ENCODE measurements at regions not wholly inside any gene's neighbourhood (a gene's known extent, or its start where the extent isn't known, plus 50 kb on each side); places are given as distances from the start of the nearest gene placed in this dataset.

DNA sequence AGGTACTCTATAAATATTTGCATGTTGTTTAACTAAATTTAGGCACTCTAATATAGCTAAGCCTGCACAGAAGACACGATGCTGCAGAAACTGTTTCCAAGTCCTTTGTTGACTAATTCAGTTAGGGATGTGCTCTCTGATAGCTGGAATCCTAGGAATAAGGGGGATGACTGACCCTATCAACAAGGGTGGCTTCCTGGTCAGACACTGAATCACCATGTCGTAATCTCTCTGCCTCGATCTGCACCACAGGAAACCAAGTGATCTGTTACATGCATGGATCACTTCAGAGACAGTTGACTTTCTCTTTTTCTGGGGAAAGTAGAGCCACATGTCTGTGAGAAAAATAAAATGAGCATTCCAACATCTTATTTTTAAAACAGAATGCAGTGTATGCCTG, 169.1 kb downstream of the GUCY2F start:
- no peak overlapping the region for H3K27ac ChIP-seq (ENCODE audit: extremely low read depth, low read depth, low read length)
- CTCF ChIA-PET: no interaction called here
- H3K4me1 ChIP-seq (ENCODE audit: control insufficient read depth, insufficient read depth, low read length): no peaks in the 10 kb centered on the region
- H3K9me3 ChIP-seq (ENCODE audit: control insufficient read depth, insufficient read depth, low read depth, low read length): no peaks in the 10 kb centered on the region
- H3K4me3 ChIP-seq (ENCODE audit: low read depth, low read length): no peak overlapping the region
- POLR2A ChIA-PET: no interaction called here
- H3K36me3 ChIP-seq (ENCODE audit: control insufficient read depth in 2 of 2, insufficient read depth in 1 of 2, low read length in 2 of 2): no peaks in the 10 kb centered on the region
- no peak for TF ChIP-seq ZNF394 (tag by site-specific recombination; IDR thresholded peaks at IDR 0.05; ENCODE audit: borderline replicate concordance)
- TF ChIP-seq ZNF341 (tag by site-specific recombination; IDR thresholded peaks at IDR 0.05; ENCODE audit: low read depth): no peak
- TF ChIP-seq KLF9 (tag by site-specific recombination; IDR thresholded peaks at IDR 0.05; ENCODE audit: low read depth): no peak
- no peak for TF ChIP-seq ZSCAN16 (tag by site-specific recombination; IDR thresholded peaks at IDR 0.05)
- no peak for TF ChIP-seq ZNF571 (tag by site-specific recombination; IDR thresholded peaks at IDR 0.05)
- TF ChIP-seq, protein P1, sequence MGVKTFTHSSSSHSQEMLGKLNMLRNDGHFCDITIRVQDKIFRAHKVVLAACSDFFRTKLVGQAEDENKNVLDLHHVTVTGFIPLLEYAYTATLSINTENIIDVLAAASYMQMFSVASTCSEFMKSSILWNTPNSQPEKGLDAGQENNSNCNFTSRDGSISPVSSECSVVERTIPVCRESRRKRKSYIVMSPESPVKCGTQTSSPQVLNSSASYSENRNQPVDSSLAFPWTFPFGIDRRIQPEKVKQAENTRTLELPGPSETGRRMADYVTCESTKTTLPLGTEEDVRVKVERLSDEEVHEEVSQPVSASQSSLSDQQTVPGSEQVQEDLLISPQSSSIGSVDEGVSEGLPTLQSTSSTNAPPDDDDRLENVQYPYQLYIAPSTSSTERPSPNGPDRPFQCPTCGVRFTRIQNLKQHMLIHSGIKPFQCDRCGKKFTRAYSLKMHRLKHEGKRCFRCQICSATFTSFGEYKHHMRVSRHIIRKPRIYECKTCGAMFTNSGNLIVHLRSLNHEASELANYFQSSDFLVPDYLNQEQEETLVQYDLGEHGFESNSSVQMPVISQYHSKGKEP (tag by site-specific recombination; IDR thresholded peaks at IDR 0.05): no peak
- TF ChIP-seq ZFHX2 (tag by site-specific recombination; conservative IDR thresholded peaks at IDR 0.05): no peak
- TF ChIP-seq, protein P2, sequence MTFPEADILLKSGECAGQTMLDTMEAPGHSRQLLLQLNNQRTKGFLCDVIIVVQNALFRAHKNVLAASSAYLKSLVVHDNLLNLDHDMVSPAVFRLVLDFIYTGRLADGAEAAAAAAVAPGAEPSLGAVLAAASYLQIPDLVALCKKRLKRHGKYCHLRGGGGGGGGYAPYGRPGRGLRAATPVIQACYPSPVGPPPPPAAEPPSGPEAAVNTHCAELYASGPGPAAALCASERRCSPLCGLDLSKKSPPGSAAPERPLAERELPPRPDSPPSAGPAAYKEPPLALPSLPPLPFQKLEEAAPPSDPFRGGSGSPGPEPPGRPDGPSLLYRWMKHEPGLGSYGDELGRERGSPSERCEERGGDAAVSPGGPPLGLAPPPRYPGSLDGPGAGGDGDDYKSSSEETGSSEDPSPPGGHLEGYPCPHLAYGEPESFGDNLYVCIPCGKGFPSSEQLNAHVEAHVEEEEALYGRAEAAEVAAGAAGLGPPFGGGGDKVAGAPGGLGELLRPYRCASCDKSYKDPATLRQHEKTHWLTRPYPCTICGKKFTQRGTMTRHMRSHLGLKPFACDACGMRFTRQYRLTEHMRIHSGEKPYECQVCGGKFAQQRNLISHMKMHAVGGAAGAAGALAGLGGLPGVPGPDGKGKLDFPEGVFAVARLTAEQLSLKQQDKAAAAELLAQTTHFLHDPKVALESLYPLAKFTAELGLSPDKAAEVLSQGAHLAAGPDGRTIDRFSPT (tag by site-specific recombination; IDR thresholded peaks at IDR 0.05): no peak
- TF ChIP-seq ZBTB7A (tag by site-specific recombination; IDR thresholded peaks at IDR 0.05; ENCODE audit: low read depth): no peak
- no peak for TF ChIP-seq ZNF677 (tag by site-specific recombination; IDR thresholded peaks at IDR 0.05)
- no peak for TF ChIP-seq ZNF223 (tag by site-specific recombination; IDR thresholded peaks at IDR 0.05)
- TF ChIP-seq ZNF768 (tag by site-specific recombination; IDR thresholded peaks at IDR 0.05): no peak
- no peak for TF ChIP-seq REPIN1 (tag by site-specific recombination; IDR thresholded peaks at IDR 0.05; ENCODE audit: low read depth)
- no peak for TF ChIP-seq ZNF530 (tag by site-specific recombination; IDR thresholded peaks at IDR 0.05; ENCODE audit: low read depth)
- TF ChIP-seq, protein P3, sequence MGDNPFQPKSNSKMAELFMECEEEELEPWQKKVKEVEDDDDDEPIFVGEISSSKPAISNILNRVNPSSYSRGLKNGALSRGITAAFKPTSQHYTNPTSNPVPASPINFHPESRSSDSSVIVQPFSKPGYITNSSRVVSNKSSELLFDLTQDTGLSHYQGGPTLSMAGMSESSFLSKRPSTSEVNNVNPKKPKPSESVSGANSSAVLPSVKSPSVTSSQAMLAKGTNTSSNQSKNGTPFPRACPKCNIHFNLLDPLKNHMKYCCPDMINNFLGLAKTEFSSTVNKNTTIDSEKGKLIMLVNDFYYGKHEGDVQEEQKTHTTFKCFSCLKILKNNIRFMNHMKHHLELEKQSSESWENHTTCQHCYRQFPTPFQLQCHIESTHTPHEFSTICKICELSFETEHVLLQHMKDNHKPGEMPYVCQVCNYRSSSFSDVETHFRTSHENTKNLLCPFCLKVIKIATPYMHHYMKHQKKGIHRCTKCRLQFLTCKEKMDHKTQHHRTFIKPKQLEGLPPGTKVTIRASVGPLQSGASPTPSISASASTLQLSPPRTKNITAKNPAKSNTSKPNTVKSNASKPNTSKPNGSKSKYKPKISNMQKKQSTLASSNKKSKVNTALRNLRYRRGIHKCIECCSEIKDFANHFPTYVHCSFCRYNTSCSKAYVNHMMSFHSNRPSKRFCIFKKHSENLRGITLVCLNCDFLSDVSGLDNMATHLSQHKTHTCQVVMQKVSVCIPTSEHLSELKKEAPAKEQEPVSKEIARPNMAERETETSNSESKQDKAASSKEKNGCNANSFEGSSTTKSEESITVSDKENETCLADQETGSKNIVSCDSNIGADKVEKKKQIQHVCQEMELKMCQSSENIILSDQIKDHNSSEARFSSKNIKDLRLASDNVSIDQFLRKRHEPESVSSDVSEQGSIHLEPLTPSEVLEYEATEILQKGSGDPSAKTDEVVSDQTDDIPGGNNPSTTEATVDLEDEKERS (tag by site-specific recombination; IDR thresholded peaks at IDR 0.05): no peak
- TF ChIP-seq ZNF292 (tag by site-specific recombination; IDR thresholded peaks at IDR 0.05; ENCODE audit: borderline replicate concordance, low read depth): no peak
- TF ChIP-seq, protein P4, sequence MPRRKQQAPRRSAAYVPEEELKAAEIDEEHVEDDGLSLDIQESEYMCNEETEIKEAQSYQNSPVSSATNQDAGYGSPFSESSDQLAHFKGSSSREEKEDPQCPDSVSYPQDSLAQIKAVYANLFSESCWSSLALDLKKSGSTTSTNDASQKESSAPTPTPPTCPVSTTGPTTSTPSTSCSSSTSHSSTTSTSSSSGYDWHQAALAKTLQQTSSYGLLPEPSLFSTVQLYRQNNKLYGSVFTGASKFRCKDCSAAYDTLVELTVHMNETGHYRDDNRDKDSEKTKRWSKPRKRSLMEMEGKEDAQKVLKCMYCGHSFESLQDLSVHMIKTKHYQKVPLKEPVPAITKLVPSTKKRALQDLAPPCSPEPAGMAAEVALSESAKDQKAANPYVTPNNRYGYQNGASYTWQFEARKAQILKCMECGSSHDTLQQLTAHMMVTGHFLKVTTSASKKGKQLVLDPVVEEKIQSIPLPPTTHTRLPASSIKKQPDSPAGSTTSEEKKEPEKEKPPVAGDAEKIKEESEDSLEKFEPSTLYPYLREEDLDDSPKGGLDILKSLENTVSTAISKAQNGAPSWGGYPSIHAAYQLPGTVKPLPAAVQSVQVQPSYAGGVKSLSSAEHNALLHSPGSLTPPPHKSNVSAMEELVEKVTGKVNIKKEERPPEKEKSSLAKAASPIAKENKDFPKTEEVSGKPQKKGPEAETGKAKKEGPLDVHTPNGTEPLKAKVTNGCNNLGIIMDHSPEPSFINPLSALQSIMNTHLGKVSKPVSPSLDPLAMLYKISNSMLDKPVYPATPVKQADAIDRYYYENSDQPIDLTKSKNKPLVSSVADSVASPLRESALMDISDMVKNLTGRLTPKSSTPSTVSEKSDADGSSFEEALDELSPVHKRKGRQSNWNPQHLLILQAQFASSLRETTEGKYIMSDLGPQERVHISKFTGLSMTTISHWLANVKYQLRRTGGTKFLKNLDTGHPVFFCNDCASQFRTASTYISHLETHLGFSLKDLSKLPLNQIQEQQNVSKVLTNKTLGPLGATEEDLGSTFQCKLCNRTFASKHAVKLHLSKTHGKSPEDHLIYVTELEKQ (tag by site-specific recombination; IDR thresholded peaks at IDR 0.05; ENCODE audit: borderline replicate concordance): no peak

Measured in HEK293 (cell line).